Kidney (tissue), 13 donors: ENCODE measurements at regions not wholly inside any gene's neighbourhood (a gene's known extent, or its start where the extent isn't known, plus 50 kb on each side); places are given as distances from the start of the nearest gene placed in this dataset.

Source experiments
- DNase-seq, 5 donors: peaks; one replicate each; pipeline ENCODE4 v3.0.0-alpha.2; 2013 to 2020
- FAIRE-seq: peaks from 2 replicates; lab custom pipeline; 2012; peaks lifted over from hg19 to GRCh38; lab: Jason Lieb, UNC
- H3K27ac ChIP-seq, 2 donors: one replicate each; pipeline ENCODE4 v1.7.0; 2013; ENCODE audit warnings: low read depth in 2 of 2, low read length in 2 of 2, inconsistent platforms in 1 of 2
- H3K27me3 ChIP-seq: one replicate; pipeline ENCODE4 v1.7.1; 2013; ENCODE audit warnings: low read length, inconsistent platforms; ENCODE audit not compliant: control insufficient read depth, insufficient read depth
- H3K36me3 ChIP-seq, 3 donors: one replicate each; pipeline versions ENCODE4 v1.7.0 to v1.7.1; 2013; ENCODE audit warnings: low read length in 3 of 3, control low read depth in 1 of 3, inconsistent platforms in 1 of 3; ENCODE audit not compliant: insufficient read depth in 3 of 3, control insufficient read depth in 2 of 3
- H3K4me1 ChIP-seq, 3 donors: one replicate each; pipeline versions ENCODE4 v1.7.0 to v1.7.1; 2013; ENCODE audit warnings: low read length in 3 of 3, inconsistent platforms in 1 of 3, low read depth in 1 of 3; ENCODE audit not compliant: control insufficient read depth in 2 of 3, insufficient read depth in 2 of 3
- H3K4me3 ChIP-seq, 3 donors: one replicate each; pipeline versions ENCODE4 v1.7.0 to v1.8.1; 2013; ENCODE audit warnings: low read length in 3 of 3, control low read depth in 1 of 3, inconsistent platforms in 1 of 3
- H3K9ac ChIP-seq, 3 donors: one replicate each; pipeline versions ENCODE4 v1.7.0 to v1.7.1; 2013; ENCODE audit warnings: low read length in 3 of 3, control low read depth in 1 of 3, inconsistent platforms in 1 of 3
- H3K9me3 ChIP-seq, 3 donors: one replicate each; pipeline versions ENCODE4 v1.7.0 to v1.7.1; 2013; ENCODE audit warnings: low read length in 3 of 3, control low read depth in 1 of 3, inconsistent platforms in 1 of 3; ENCODE audit not compliant: control insufficient read depth in 2 of 3, insufficient read depth in 1 of 3
- intact Hi-C: fragments of 100-400 bp; cut with DNase I; formaldehyde crosslinking; loops from one replicate; pipeline ENCODE4 v1.11.1; 2022
- TF ChIP-seq, protein P1 (sequence below): IDR thresholded peaks from 3 replicates; pipeline ENCODE4 v1.5.1; 2012; ENCODE audit warnings: mild to moderate bottlenecking, moderate library complexity, borderline replicate concordance; ENCODE audit not compliant: insufficient read depth; ENCODE audit errors: extremely low read depth
- donor health status: control.
- donor health status: control.
- donor health status: control.
- donor health status: control.
- donor health status: control.
- donor health status: DM: yes; HTN: yes; CAD: no.
- donor health status: Normal renal cell carcinoma (clear cell type).

DNA sequence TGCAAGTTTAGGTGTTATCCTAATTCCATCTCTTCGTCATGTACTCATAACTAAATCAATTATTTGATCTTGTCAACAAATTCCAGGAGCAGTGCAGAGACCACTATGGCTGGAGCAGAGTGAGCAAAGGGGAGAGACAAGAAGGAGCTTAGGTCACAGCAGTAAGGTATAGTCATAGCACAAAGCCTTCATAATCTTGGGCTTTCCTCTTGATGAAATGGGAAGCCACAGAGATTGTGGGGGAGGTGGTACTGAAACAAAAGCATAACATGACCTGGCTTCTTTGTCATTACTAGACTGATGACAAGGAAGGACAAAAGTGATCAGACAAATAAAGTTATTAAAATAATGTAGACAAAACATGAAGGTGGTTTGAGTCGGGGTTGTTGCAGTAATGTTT is 60.1 kb upstream of the PTGS2 start:
- TF ChIP-seq, protein P1, sequence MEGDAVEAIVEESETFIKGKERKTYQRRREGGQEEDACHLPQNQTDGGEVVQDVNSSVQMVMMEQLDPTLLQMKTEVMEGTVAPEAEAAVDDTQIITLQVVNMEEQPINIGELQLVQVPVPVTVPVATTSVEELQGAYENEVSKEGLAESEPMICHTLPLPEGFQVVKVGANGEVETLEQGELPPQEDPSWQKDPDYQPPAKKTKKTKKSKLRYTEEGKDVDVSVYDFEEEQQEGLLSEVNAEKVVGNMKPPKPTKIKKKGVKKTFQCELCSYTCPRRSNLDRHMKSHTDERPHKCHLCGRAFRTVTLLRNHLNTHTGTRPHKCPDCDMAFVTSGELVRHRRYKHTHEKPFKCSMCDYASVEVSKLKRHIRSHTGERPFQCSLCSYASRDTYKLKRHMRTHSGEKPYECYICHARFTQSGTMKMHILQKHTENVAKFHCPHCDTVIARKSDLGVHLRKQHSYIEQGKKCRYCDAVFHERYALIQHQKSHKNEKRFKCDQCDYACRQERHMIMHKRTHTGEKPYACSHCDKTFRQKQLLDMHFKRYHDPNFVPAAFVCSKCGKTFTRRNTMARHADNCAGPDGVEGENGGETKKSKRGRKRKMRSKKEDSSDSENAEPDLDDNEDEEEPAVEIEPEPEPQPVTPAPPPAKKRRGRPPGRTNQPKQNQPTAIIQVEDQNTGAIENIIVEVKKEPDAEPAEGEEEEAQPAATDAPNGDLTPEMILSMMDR = no peak
- Histone ChIP-seq H3K9ac (no peak overlapping the region), H3K4me3 (no peak overlapping the region), H3K36me3 (no peaks in the 10 kb centered on the region), H3K4me1 (no peaks in the 10 kb centered on the region), H3K27me3 (no peaks in the 10 kb centered on the region), H3K27ac (no peak overlapping the region), H3K9me3 (no peaks in the 10 kb centered on the region)
- no peak for DNase-seq
- no peak for FAIRE-seq
- intact Hi-C loops = no loop called here

DNA sequence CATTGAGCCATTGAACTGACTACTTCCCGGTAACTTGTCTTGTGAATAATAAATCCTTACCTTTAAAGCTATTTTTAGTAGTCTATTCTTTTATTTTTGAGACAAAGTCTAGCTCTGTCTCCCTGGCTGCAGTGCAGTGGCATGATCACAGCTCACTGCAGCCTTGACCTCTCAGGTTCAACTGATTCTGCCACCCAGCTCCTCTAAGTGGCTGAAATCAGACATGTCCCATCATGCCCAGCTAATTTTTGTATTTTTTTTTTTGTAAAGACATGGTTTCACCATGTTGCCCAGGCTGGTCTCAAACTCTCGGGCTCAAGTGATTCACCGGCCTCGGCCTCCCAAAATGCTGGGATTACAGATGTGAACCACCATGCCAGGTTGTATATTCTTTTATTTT is 59.3 kb upstream of the PTGS2 start:
- Histone ChIP-seq H3K36me3 (no peaks in the 10 kb centered on the region), H3K4me3 (no peak overlapping the region), H3K27me3 (no peaks in the 10 kb centered on the region), H3K9me3 (no peaks in the 10 kb centered on the region), H3K27ac (no peak overlapping the region), H3K4me1 (no peaks in the 10 kb centered on the region), H3K9ac (no peak overlapping the region)
- DNase-seq = no peak
- TF ChIP-seq, protein P1 = no peak
- intact Hi-C loops = no loop called here
- no peak for FAIRE-seq

- FAIRE-seq (no peak), DNase-seq (peak in 1 of 5 donors; percentile 3)
- Histone ChIP-seq H3K27me3 (no peaks in the 10 kb centered on the region), H3K4me3 (no peak overlapping the region), H3K27ac (no peak overlapping the region), H3K9ac (no peak overlapping the region), H3K36me3 (no peaks in the 10 kb centered on the region), H3K4me1 (no peaks in the 10 kb centered on the region), H3K9me3 (no peaks in the 10 kb centered on the region)
- intact Hi-C loops = no loop called here
- TF ChIP-seq, protein P1 = no peak
These were observed 58.7 kb upstream of the PTGS2 start for GRCh38 chr1:186738926-186739325.
